ENCODE measurements at regions not wholly inside any gene's neighbourhood (a gene's known extent, or its start where the extent isn't known, plus 50 kb on each side); places are given as distances from the start of the nearest gene placed in this dataset.

DNA sequence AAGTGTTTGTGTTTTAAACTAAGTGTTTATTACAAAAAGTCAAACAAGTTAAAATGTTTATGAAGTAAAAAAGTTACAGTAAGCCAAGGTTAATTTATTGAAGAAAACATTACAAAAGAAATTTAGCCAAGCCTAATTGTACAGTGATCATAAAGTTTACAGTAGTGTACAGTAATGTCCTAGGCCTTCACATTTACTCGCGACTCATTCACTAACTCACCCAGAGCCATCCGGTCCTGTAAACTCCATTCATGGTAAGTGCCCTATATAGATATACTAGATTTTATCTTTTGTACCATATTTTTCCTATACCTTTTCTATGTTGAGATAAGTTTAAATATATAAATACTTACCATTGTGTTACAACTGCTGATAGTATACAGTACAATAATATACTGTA, 481.8 kb upstream of the TENM4 start:
- no peak for FAIRE-seq
- no peak overlapping the region for H3K4me3 ChIP-seq (ENCODE audit: low read depth, low read length)
- TF ChIP-seq, protein P1, sequence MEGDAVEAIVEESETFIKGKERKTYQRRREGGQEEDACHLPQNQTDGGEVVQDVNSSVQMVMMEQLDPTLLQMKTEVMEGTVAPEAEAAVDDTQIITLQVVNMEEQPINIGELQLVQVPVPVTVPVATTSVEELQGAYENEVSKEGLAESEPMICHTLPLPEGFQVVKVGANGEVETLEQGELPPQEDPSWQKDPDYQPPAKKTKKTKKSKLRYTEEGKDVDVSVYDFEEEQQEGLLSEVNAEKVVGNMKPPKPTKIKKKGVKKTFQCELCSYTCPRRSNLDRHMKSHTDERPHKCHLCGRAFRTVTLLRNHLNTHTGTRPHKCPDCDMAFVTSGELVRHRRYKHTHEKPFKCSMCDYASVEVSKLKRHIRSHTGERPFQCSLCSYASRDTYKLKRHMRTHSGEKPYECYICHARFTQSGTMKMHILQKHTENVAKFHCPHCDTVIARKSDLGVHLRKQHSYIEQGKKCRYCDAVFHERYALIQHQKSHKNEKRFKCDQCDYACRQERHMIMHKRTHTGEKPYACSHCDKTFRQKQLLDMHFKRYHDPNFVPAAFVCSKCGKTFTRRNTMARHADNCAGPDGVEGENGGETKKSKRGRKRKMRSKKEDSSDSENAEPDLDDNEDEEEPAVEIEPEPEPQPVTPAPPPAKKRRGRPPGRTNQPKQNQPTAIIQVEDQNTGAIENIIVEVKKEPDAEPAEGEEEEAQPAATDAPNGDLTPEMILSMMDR (IDR thresholded peaks at IDR 0.05; ENCODE audit: insufficient read depth, low read length, severe bottlenecking), result no peak
- no peaks in the 10 kb centered on the region for H3K27me3 ChIP-seq (ENCODE audit: control insufficient read depth, insufficient read depth, low read length)
- no peaks in the 10 kb centered on the region for H3K36me3 ChIP-seq (ENCODE audit: control insufficient read depth, insufficient read depth, low read length)
- no peak for DNase-seq (ENCODE audit: low read depth)

DNA sequence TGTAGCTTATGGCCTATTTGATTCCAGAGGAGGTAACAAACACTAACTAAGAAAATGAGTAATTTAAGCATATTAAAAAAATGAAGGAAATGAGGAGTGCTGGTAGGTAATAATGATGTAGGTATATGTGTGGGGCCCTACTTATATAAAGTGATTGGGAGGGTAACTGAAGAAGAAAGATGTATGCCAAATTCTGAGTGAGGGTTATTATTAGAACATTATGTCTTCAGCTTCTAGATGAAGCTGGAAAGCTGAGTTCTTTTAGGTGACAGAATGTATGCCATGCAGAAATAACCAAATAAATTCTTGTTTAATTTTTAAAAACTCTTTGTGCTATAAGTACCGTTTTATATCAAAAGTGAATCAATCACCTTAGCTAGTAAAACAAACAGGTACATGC, 479.6 kb upstream of the TENM4 start:
- Histone ChIP-seq H3K27me3 (ENCODE audit: control insufficient read depth, insufficient read depth, low read length) (no peaks in the 10 kb centered on the region), H3K4me3 (ENCODE audit: low read depth, low read length) (no peak overlapping the region), H3K36me3 (ENCODE audit: control insufficient read depth, insufficient read depth, low read length) (no peaks in the 10 kb centered on the region)
- DNase-seq (ENCODE audit: low read depth) (no peak), FAIRE-seq (no peak)
- TF ChIP-seq, protein P1 (IDR thresholded peaks at IDR 0.05; ENCODE audit: insufficient read depth, low read length, severe bottlenecking), result no peak

DNA sequence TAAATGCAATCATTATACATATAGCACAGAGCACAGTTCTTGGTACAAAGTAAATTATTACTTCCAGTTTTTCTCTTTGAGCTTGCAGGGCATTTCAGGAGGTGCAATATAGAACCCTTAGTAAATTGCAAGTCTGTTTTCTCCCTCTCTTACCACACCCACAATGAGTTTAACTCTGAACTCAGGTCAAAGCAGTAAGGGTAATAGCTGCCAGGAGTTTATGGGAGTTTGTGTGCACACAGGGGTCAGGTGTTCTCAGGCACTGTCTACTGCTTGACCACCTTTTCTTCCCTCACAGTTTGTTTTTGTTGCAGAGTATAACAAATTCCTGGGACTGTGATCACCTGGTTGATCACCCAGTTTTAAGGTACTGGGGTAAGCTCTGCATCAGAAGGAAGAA, 478.5 kb upstream of the TENM4 start:
- Histone ChIP-seq H3K36me3 (ENCODE audit: control insufficient read depth, insufficient read depth, low read length) (no peaks in the 10 kb centered on the region), H3K27me3 (ENCODE audit: control insufficient read depth, insufficient read depth, low read length) (no peaks in the 10 kb centered on the region), H3K4me3 (ENCODE audit: low read depth, low read length) (no peak overlapping the region)
- no peak for FAIRE-seq
- no peak for DNase-seq (ENCODE audit: low read depth)
- TF ChIP-seq, protein P1 (IDR thresholded peaks at IDR 0.05; ENCODE audit: insufficient read depth, low read length, severe bottlenecking), result no peak

DNA sequence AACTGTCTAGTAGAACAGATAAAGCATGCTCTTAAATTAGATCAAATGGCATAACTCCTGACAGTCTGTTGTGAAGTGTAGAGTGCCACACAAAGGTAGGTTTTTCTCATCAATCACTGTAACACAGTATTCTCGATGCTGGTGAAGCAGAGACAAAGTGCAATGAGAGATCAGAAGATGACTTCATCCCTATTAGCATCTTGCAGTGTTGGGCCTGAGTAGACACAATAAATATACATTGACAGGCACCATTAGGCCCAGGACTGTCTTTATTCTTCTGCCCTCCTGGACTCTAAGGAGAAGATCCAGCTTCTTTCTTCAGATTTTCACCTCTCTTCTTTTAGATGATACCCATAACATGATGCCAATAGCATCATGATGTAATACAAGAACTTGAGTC, 478.0 kb upstream of the TENM4 start:
- DNase-seq (ENCODE audit: low read depth), result no peak
- no peaks in the 10 kb centered on the region for H3K27me3 ChIP-seq (ENCODE audit: control insufficient read depth, insufficient read depth, low read length)
- H3K36me3 ChIP-seq (ENCODE audit: control insufficient read depth, insufficient read depth, low read length), result no peaks in the 10 kb centered on the region
- TF ChIP-seq, protein P1 (IDR thresholded peaks at IDR 0.05; ENCODE audit: insufficient read depth, low read length, severe bottlenecking), result no peak
- H3K4me3 ChIP-seq (ENCODE audit: low read depth, low read length), result no peak overlapping the region
- FAIRE-seq, result no peak

DNA sequence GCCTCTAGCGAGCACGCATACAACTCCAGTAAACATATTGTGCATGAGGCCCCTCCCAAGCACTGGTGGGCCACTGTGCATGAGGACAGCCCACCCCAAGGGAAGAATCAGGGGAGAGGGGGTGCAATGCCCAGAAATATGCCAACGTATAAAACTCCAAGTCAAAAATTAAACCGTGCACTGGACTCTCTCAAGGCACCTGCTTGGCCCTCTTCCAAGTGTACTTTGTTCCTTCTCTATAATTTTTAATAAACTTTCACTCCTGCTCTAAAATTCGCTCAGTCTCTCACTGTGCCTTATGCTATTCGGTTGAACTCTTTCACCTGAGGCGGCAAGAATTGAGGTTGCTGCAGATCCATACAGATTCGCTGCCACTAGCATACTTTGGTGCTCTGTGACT, 465.3 kb upstream of the TENM4 start:
- Histone ChIP-seq H3K4me3 (ENCODE audit: low read depth, low read length) (no peak overlapping the region), H3K27me3 (ENCODE audit: control insufficient read depth, insufficient read depth, low read length) (peaks cover 2% of the 10 kb centered on the region), H3K36me3 (ENCODE audit: control insufficient read depth, insufficient read depth, low read length) (no peaks in the 10 kb centered on the region)
- DNase-seq (ENCODE audit: low read depth) (no peak), FAIRE-seq (no peak)
- TF ChIP-seq, protein P1 (IDR thresholded peaks at IDR 0.05; ENCODE audit: insufficient read depth, low read length, severe bottlenecking), result no peak

DNA sequence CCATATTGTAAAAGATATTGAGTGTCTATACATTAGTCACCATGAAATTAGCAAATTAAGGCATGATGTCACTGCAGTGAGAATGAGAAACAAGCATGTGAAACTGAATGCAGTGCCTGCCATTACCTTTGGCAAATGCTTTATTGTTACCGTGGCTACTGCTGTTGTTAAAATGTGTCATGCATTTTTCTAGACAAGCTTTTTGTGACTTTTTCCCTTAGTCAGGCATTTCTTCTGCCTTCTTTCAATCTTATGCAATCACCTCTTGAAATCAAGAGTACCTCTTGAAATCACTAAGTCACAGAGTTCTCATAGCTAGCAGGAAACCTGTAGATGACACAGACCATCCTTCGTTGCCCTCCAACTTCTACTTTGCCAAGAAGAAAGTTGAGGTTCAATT, 461.7 kb upstream of the TENM4 start:
- Histone ChIP-seq H3K4me3 (ENCODE audit: low read depth, low read length) (no peak overlapping the region), H3K36me3 (ENCODE audit: control insufficient read depth, insufficient read depth, low read length) (no peaks in the 10 kb centered on the region), H3K27me3 (ENCODE audit: control insufficient read depth, insufficient read depth, low read length) (no peaks in the 10 kb centered on the region)
- no peak for FAIRE-seq
- TF ChIP-seq, protein P1 (IDR thresholded peaks at IDR 0.05; ENCODE audit: insufficient read depth, low read length, severe bottlenecking), result no peak
- peak; percentile 91 for DNase-seq (ENCODE audit: low read depth)
